ENCODE measurements at regions not wholly inside any gene's neighbourhood (a gene's known extent, or its start where the extent isn't known, plus 50 kb on each side); places are given as distances from the start of the nearest gene placed in this dataset.

GRCh38 chr11:34825670-34826383 lies 90.4 kb downstream of the APIP start (continued):
- TF ChIP-seq ARID4A (CRISPR knock-in tag; IDR thresholded peaks at IDR 0.05; ENCODE audit: borderline replicate concordance) = peak; percentile 21; the same call in 1 of the 2 replicates
- TF ChIP-seq RXRA (CRISPR knock-in tag; IDR thresholded peaks at IDR 0.05) = peak; percentile 86
- TF ChIP-seq EP300 (IDR thresholded peaks at IDR 0.05; ENCODE audit: low read depth in 2 of 2, low read length in 2 of 2) = peak; percentile 36 to 73; a peak in 2 of 4 replicates
- TF ChIP-seq EP300 (CRISPR knock-in tag; IDR thresholded peaks at IDR 0.05; ENCODE audit: borderline replicate concordance) = peak; percentile 29; the same call in 1 of the 2 replicates
- TF ChIP-seq ZNF598 (CRISPR knock-in tag; IDR thresholded peaks at IDR 0.05; ENCODE audit: borderline replicate concordance) = no peak
- peak; percentile 68 for TF ChIP-seq RXRB (CRISPR knock-in tag; IDR thresholded peaks at IDR 0.05; ENCODE audit: borderline replicate concordance)
- no peak for TF ChIP-seq MED13 (CRISPR knock-in tag; IDR thresholded peaks at IDR 0.05)
- TF ChIP-seq TEAD3 (CRISPR knock-in tag; optimal IDR thresholded peaks at IDR 0.05; ENCODE audit: borderline replicate concordance) = peak; percentile 68
- TF ChIP-seq KAT8 (CRISPR knock-in tag; IDR thresholded peaks at IDR 0.05) = peak; percentile 57; the same call in 1 of the 2 replicates
- TF ChIP-seq ZNF407 (CRISPR knock-in tag; IDR thresholded peaks at IDR 0.05; ENCODE audit: not compliant biosample characterization) = no peak
- TF ChIP-seq SMARCE1 (IDR thresholded peaks at IDR 0.05; ENCODE audit: borderline replicate concordance) = no peak
- peak; percentile 94 for TF ChIP-seq GATAD2A (CRISPR knock-in tag; IDR thresholded peaks at IDR 0.05)
- TF ChIP-seq, protein P1, sequence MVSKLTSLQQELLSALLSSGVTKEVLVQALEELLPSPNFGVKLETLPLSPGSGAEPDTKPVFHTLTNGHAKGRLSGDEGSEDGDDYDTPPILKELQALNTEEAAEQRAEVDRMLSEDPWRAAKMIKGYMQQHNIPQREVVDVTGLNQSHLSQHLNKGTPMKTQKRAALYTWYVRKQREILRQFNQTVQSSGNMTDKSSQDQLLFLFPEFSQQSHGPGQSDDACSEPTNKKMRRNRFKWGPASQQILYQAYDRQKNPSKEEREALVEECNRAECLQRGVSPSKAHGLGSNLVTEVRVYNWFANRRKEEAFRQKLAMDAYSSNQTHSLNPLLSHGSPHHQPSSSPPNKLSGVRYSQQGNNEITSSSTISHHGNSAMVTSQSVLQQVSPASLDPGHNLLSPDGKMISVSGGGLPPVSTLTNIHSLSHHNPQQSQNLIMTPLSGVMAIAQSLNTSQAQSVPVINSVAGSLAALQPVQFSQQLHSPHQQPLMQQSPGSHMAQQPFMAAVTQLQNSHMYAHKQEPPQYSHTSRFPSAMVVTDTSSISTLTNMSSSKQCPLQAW (CRISPR knock-in tag; IDR thresholded peaks at IDR 0.05) = peak; percentile 94
- peak; percentile 43; the same call in 1 of the 2 replicates for TF ChIP-seq FOXK1 (CRISPR knock-in tag; IDR thresholded peaks at IDR 0.05; ENCODE audit: borderline replicate concordance, low read depth)
- TF ChIP-seq ZFP36 (IDR thresholded peaks at IDR 0.05; ENCODE audit: borderline replicate concordance, low read depth, low read length, partially characterized antibody) = no peak
